ENCODE measurements at regions not wholly inside any gene's neighbourhood (a gene's known extent, or its start where the extent isn't known, plus 50 kb on each side); places are given as distances from the start of the nearest gene placed in this dataset.
"Not testable (repeated sequence)": the region's sequence is repeated elsewhere in the genome, so short reads cannot be mapped to it uniquely, and the experiment has no call there.

GRCh38 chr10:77740396-77740795 is 102.8 kb upstream of the KCNMA1 start:
- H3K27me3 Mint-ChIP-seq (ENCODE audit: low read depth) = peaks cover 20% of the 10 kb centered on the region
- peaks cover 22% of the 10 kb centered on the region for H3K9me3 Mint-ChIP-seq
- not testable (repeated sequence) for H3K27ac Mint-ChIP-seq; H3K36me3 Mint-ChIP-seq (ENCODE audit: low read depth); H3K4me3 Mint-ChIP-seq; H3K4me1 Mint-ChIP-seq (ENCODE audit: low read depth)

DNA sequence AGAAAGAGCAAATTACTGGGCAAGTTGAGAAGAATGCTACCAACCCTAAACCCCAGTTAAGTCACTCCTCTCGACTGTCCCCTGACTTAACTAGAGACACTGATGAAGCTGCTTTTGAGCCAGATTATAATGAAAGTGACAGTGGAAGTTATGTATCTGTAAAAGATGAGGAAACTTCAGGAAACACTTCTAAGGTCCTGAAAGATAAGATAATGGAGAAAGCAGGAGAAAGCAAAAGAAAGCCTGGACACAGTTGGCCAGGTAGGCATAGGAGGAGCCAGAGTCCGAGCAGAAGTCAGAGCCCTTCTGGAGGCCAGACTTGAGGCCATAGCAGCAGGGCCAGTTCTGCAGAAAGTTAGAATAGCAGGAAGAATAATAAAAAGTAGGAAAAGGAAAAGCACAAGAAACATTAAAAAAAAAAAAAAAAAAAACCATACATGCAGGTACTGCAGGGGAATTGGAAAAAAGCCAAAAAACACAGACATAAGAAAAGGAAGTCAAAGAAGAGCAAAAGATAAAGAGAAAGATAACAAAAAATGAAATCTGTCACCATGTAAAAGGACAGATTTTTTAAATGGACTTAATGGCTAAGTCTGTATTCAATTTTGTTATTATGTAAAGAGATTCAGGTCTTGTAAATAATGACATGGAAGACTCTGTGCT is 101.0 kb upstream of the KCNMA1 start:
- peaks cover 1% of the 10 kb centered on the region for H3K36me3 Mint-ChIP-seq (ENCODE audit: low read depth)
- H3K27me3 Mint-ChIP-seq (ENCODE audit: low read depth) = peaks cover 20% of the 10 kb centered on the region
- H3K4me1 Mint-ChIP-seq (ENCODE audit: low read depth) = no peaks in the 10 kb centered on the region
- no peak overlapping the region for H3K4me3 Mint-ChIP-seq
- H3K27ac Mint-ChIP-seq = no peak overlapping the region
- peaks cover 22% of the 10 kb centered on the region for H3K9me3 Mint-ChIP-seq

GRCh38 chr10:77737608-77738007 is 100.0 kb upstream of the KCNMA1 start:
- no peaks in the 10 kb centered on the region for H3K4me1 Mint-ChIP-seq (ENCODE audit: low read depth)
- H3K4me3 Mint-ChIP-seq = no peak overlapping the region
- no peak overlapping the region for H3K27ac Mint-ChIP-seq
- H3K36me3 Mint-ChIP-seq (ENCODE audit: low read depth) = peaks cover 1% of the 10 kb centered on the region
- H3K27me3 Mint-ChIP-seq (ENCODE audit: low read depth) = peaks cover 20% of the 10 kb centered on the region
- peaks cover 22% of the 10 kb centered on the region for H3K9me3 Mint-ChIP-seq

- Mint-ChIP-seq H3K9me3 (peaks cover 15% of the 10 kb centered on the region), H3K27me3 (ENCODE audit: low read depth) (peaks cover 12% of the 10 kb centered on the region)
- not testable (repeated sequence) for H3K27ac Mint-ChIP-seq; H3K4me3 Mint-ChIP-seq; H3K36me3 Mint-ChIP-seq (ENCODE audit: low read depth); H3K4me1 Mint-ChIP-seq (ENCODE audit: low read depth)
Measured at GRCh38 chr10:77735136-77735535, 97.5 kb upstream of the KCNMA1 start.

DNA sequence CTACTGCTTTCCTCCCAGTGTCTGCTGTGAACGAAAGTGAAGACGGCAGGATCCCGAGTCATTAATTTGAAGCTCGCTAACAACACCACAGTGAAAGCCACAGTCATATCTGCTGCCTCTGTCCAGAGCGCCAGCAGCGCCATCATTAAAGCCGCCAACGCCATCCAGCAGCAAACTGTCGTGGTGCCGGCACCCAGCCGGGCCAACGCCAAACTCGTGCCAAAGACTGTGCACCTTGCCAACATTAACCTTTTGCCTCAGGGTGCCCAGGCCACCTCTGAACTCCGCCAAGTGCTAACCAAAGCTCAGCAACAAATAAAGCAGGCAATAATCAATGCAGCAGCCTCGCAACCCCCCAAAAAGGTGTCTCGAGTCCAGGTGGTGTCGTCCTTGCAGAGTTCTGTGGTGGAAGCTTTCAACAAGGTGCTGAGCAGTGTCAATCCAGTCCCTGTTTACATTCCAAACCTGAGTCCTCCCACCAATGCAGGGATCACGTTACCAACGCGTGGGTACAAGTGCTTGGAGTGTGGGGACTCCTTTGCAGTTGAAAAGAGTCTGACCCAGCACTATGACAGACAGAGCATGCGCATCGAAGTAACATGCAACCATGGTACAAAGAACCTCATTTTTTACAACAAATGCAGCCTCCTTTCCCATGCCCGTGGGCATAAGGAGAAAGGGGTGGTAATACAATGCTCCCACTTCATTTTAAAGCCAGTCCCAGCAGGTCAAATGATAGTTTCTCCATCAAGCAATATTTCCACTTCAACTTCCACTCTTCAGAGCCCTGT is 94.8 kb upstream of the KCNMA1 start:
- Mint-ChIP-seq H3K36me3 (ENCODE audit: low read depth) (no peaks in the 10 kb centered on the region), H3K4me3 (no peak overlapping the region), H3K9me3 (peaks cover 6% of the 10 kb centered on the region), H3K27ac (no peak overlapping the region), H3K4me1 (ENCODE audit: low read depth) (no peaks in the 10 kb centered on the region), H3K27me3 (ENCODE audit: low read depth) (peaks cover 18% of the 10 kb centered on the region)

- no peak overlapping the region for H3K27ac Mint-ChIP-seq
- H3K36me3 Mint-ChIP-seq (ENCODE audit: low read depth) = no peaks in the 10 kb centered on the region
- peaks cover 18% of the 10 kb centered on the region for H3K27me3 Mint-ChIP-seq (ENCODE audit: low read depth)
- H3K4me3 Mint-ChIP-seq = no peak overlapping the region
- no peaks in the 10 kb centered on the region for H3K9me3 Mint-ChIP-seq
- H3K4me1 Mint-ChIP-seq (ENCODE audit: low read depth) = peaks cover 1% of the 10 kb centered on the region
Measured at GRCh38 chr10:77727481-77727880, 89.9 kb upstream of the KCNMA1 start.

- Mint-ChIP-seq H3K9me3 (no peaks in the 10 kb centered on the region), H3K4me1 (ENCODE audit: low read depth) (peaks cover 1% of the 10 kb centered on the region), H3K36me3 (ENCODE audit: low read depth) (no peaks in the 10 kb centered on the region), H3K27ac (no peak overlapping the region), H3K27me3 (ENCODE audit: low read depth) (peaks cover 18% of the 10 kb centered on the region), H3K4me3 (no peak overlapping the region)
Measured at GRCh38 chr10:77726732-77727131, 89.1 kb upstream of the KCNMA1 start.

- Mint-ChIP-seq H3K27me3 (ENCODE audit: low read depth) (peaks cover 18% of the 10 kb centered on the region), H3K9me3 (no peaks in the 10 kb centered on the region), H3K36me3 (ENCODE audit: low read depth) (no peaks in the 10 kb centered on the region), H3K4me3 (no peak overlapping the region), H3K4me1 (ENCODE audit: low read depth) (peaks cover 1% of the 10 kb centered on the region), H3K27ac (no peak overlapping the region)
Measured at GRCh38 chr10:77726301-77726700, 88.7 kb upstream of the KCNMA1 start.

DNA sequence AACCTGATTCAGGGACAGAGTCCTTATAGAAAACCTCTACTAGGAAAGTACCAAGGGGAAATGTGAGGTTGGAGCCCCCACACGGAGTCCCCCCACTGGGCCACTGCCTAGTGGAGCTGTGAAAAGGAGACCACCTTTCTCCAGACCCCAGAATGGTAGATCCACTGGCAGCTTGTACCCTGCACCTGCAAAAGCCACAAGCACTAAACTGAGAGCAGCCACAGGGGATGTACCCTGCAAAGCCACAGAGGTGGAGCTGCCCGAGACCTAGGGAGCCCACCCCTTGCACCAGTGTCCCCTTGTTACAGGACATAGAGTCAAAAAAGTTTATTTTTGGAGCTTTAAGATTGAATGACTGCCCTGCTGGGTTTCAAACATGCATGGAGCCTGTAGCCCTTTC is 87.2 kb upstream of the KCNMA1 start:
- Mint-ChIP-seq H3K27ac (no peak overlapping the region), H3K4me1 (ENCODE audit: low read depth) (peaks cover 1% of the 10 kb centered on the region), H3K36me3 (ENCODE audit: low read depth) (no peaks in the 10 kb centered on the region), H3K9me3 (no peaks in the 10 kb centered on the region), H3K27me3 (ENCODE audit: low read depth) (peaks cover 18% of the 10 kb centered on the region), H3K4me3 (no peak overlapping the region)

GRCh38 chr10:77723376-77723775 is 85.8 kb upstream of the KCNMA1 start:
- Mint-ChIP-seq H3K27ac (no peak overlapping the region), H3K36me3 (ENCODE audit: low read depth) (no peaks in the 10 kb centered on the region), H3K4me3 (no peak overlapping the region), H3K9me3 (no peaks in the 10 kb centered on the region), H3K4me1 (ENCODE audit: low read depth) (peaks cover 1% of the 10 kb centered on the region), H3K27me3 (ENCODE audit: low read depth) (peaks cover 7% of the 10 kb centered on the region)

DNA sequence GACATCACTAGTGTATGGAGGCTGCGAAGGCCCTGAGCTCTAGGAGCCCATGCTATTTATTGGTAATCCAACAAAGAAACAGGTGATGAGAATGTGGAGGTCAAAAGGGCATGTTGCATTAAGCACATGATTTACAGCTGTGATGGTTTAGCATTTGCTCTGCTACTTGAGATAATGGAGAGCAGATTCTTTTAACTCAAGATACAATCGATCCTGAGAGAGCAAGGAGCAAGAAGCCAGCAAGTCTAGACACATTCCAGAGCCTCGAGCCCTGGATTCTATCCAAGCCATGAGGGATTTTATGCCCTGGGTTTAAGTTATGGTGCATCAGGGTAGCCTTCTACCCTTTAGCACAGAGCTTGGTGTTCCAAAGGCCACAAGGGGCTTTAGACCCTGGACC is 85.3 kb upstream of the KCNMA1 start:
- not testable (repeated sequence) for H3K9me3 Mint-ChIP-seq; H3K4me1 Mint-ChIP-seq (ENCODE audit: low read depth); H3K36me3 Mint-ChIP-seq (ENCODE audit: low read depth); H3K27me3 Mint-ChIP-seq (ENCODE audit: low read depth); H3K4me3 Mint-ChIP-seq; H3K27ac Mint-ChIP-seq

DNA sequence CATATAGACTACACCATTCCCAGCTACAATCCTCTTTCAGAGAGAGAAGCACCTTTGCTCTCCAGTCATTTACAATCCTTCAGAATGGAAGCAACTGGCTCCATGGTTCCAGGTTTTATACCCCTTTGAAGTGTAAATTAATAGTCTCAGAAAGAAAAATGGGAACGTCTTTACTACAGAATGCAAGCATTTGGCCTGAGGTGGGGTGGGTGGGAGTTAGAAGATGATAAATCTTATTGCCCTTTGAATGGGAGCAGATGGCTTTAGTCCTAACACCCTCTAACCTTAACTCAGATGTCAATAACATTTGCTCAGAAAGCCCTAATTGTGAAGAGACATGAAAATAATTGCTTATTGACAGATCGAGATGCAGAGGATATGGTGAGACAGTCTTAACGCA is 84.2 kb upstream of the KCNMA1 start:
- peaks cover 1% of the 10 kb centered on the region for H3K4me1 Mint-ChIP-seq (ENCODE audit: low read depth)
- peaks cover 6% of the 10 kb centered on the region for H3K27me3 Mint-ChIP-seq (ENCODE audit: low read depth)
- no peaks in the 10 kb centered on the region for H3K9me3 Mint-ChIP-seq
- no peak overlapping the region for H3K4me3 Mint-ChIP-seq
- H3K27ac Mint-ChIP-seq = no peak overlapping the region
- no peaks in the 10 kb centered on the region for H3K36me3 Mint-ChIP-seq (ENCODE audit: low read depth)

DNA sequence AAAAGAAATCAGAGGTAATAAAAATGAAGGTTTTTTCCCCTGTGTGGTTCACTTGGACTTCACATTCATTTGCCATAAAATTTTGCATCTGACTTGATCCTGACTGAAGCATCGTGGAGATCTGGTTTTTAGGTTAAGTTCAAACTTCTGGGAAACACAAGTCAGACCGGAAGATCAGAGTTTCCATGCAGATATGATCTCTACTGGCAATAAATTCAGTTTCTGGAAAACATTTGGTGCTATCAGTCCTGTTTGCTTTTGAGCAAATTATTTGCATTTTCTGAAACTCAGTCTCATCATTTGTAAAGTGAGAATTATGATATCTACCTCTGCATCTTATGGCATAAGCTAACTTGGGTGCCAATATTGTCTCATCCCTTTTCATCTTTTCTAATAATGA is 81.3 kb upstream of the KCNMA1 start:
- Mint-ChIP-seq H3K9me3 (no peaks in the 10 kb centered on the region), H3K27ac (no peak overlapping the region), H3K27me3 (ENCODE audit: low read depth) (peaks cover 9% of the 10 kb centered on the region), H3K36me3 (ENCODE audit: low read depth) (no peaks in the 10 kb centered on the region), H3K4me3 (no peak overlapping the region), H3K4me1 (ENCODE audit: low read depth) (no peaks in the 10 kb centered on the region)

GRCh38 chr10:77718312-77718711 is 80.7 kb upstream of the KCNMA1 start:
- H3K4me3 Mint-ChIP-seq; H3K4me1 Mint-ChIP-seq (ENCODE audit: low read depth); H3K27ac Mint-ChIP-seq; H3K36me3 Mint-ChIP-seq (ENCODE audit: low read depth); H3K9me3 Mint-ChIP-seq: not testable (repeated sequence)
- H3K27me3 Mint-ChIP-seq (ENCODE audit: low read depth) = peaks cover 15% of the 10 kb centered on the region

DNA sequence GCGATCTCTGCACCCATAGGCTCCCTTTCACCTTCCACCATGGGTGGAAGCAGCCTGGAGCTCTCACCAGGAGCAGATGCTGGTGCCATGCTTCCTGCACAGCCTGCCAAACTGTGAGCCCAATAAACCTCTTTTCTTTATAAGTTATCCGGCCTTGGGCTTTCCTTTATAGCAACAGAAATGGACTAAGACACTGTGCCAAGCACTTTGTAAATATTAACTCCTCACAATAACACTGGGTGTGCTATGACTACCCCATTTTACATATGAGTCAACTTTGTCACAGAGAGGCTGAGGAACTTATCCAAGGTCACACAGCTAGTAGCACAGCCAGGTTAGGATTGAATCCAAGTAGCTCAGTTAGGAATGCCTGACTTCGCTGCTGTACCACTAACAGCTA is 79.7 kb upstream of the KCNMA1 start:
- no peak overlapping the region for H3K27ac Mint-ChIP-seq
- no peak overlapping the region for H3K4me3 Mint-ChIP-seq
- peaks cover 15% of the 10 kb centered on the region for H3K27me3 Mint-ChIP-seq (ENCODE audit: low read depth)
- no peaks in the 10 kb centered on the region for H3K36me3 Mint-ChIP-seq (ENCODE audit: low read depth)
- no peaks in the 10 kb centered on the region for H3K4me1 Mint-ChIP-seq (ENCODE audit: low read depth)
- H3K9me3 Mint-ChIP-seq = no peaks in the 10 kb centered on the region
